ENCODE measurements at regions not wholly inside any gene's neighbourhood (a gene's known extent, or its start where the extent isn't known, plus 50 kb on each side); places are given as distances from the start of the nearest gene placed in this dataset.

DNA sequence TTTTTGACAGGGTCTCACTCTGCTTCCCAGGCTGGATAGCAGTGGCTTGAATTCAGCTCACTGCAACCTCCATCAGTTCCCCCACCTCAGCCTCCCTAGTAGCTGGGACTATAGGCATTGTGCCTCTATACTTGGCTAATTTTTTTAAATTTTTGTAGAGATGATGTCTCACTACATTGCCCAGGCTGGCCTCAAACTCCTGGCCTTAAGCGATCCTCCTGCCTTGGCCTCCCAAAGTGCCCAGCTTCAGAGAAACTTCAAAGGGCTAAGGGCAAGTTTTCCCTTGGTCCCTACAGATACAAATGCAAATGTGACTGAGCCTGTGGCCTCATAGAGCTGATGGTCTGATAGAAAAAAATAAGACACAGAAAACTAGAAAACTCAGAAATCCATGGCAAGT, 52.9 kb upstream of the PRRC2C start:
- TF ChIP-seq POLR2A (IDR thresholded peaks at IDR 0.05; ENCODE audit: low read depth, low read length) (no peak), CTCF (IDR thresholded peaks at IDR 0.05; ENCODE audit: extremely low read depth in 1 of 2, insufficient read depth in 1 of 2, low read depth in 1 of 2, low read length in 2 of 2) (no peak), POLR2AphosphoS5 (IDR thresholded peaks at IDR 0.05; ENCODE audit: insufficient read depth, low read depth, low read length) (no peak), MYC (IDR thresholded peaks at IDR 0.05; ENCODE audit: low read depth, low read length) (no peak), EZH2 (IDR thresholded peaks at IDR 0.05; ENCODE audit: borderline replicate concordance, low read depth, low read length, severe bottlenecking) (no peak), JUN (IDR thresholded peaks at IDR 0.05; ENCODE audit: borderline replicate concordance, insufficient read depth, insufficient read length, low read depth) (no peak), MAX (IDR thresholded peaks at IDR 0.05; ENCODE audit: insufficient read depth, insufficient read length) (no peak), FOS (IDR thresholded peaks at IDR 0.05; ENCODE audit: borderline replicate concordance, insufficient read depth, low read length) (no peak)
